ENCODE measurements at regions not wholly inside any gene's neighbourhood (a gene's known extent, or its start where the extent isn't known, plus 50 kb on each side); places are given as distances from the start of the nearest gene placed in this dataset.

- TF ChIP-seq CTCF (IDR thresholded peaks at IDR 0.05; ENCODE audit: extremely low read depth, insufficient read depth, missing control alignments) = no peak
- in situ Hi-C loops (cut with MboI; ENCODE audit: low pct_unique_long_range_greater_than_20kb, low sequenced_read_pairs, unreplicated experiment) = no loop called here
- DNase-seq (ENCODE audit: low spot score) = no peak
Measured at GRCh38 chr22:25375683-25376082, 156.2 kb downstream of the CRYBB2 start.

- no peak for DNase-seq (ENCODE audit: low spot score)
- TF ChIP-seq CTCF (IDR thresholded peaks at IDR 0.05; ENCODE audit: extremely low read depth, insufficient read depth, missing control alignments) = no peak
- in situ Hi-C loops (cut with MboI; ENCODE audit: low pct_unique_long_range_greater_than_20kb, low sequenced_read_pairs, unreplicated experiment) = no loop called here
Measured at GRCh38 chr22:25377699-25378098, 158.3 kb downstream of the CRYBB2 start.

GRCh38 chr22:25380122-25380747 is 160.8 kb downstream of the CRYBB2 start:
- TF ChIP-seq CTCF (IDR thresholded peaks at IDR 0.05; ENCODE audit: extremely low read depth, insufficient read depth, missing control alignments) = no peak
- no peak for DNase-seq (ENCODE audit: low spot score)
- in situ Hi-C loops (cut with MboI; ENCODE audit: low pct_unique_long_range_greater_than_20kb, low sequenced_read_pairs, unreplicated experiment) = no loop called here

GRCh38 chr22:25382762-25383161 is 163.3 kb downstream of the CRYBB2 start:
- peak; percentile 27 for TF ChIP-seq CTCF (IDR thresholded peaks at IDR 0.05; ENCODE audit: extremely low read depth, insufficient read depth, missing control alignments)
- in situ Hi-C loops (cut with MboI; ENCODE audit: low pct_unique_long_range_greater_than_20kb, low sequenced_read_pairs, unreplicated experiment) = no loop called here
- no peak for DNase-seq (ENCODE audit: low spot score)

GRCh38 chr22:25383278-25383820 is 163.9 kb downstream of the CRYBB2 start:
- DNase-seq (ENCODE audit: low spot score) = no peak
- in situ Hi-C loops (cut with MboI; ENCODE audit: low pct_unique_long_range_greater_than_20kb, low sequenced_read_pairs, unreplicated experiment) = no loop called here
- no peak for TF ChIP-seq CTCF (IDR thresholded peaks at IDR 0.05; ENCODE audit: extremely low read depth, insufficient read depth, missing control alignments)

- no peak for TF ChIP-seq CTCF (IDR thresholded peaks at IDR 0.05; ENCODE audit: extremely low read depth, insufficient read depth, missing control alignments)
- in situ Hi-C loops (cut with MboI; ENCODE audit: low pct_unique_long_range_greater_than_20kb, low sequenced_read_pairs, unreplicated experiment) = no loop called here
- no peak for DNase-seq (ENCODE audit: low spot score)
Measured at GRCh38 chr22:25383892-25384291, 164.5 kb downstream of the CRYBB2 start.

All from GM13977 (cell line).